ENCODE measurements at regions not wholly inside any gene's neighbourhood (a gene's known extent, or its start where the extent isn't known, plus 50 kb on each side); places are given as distances from the start of the nearest gene placed in this dataset.

- no TSS peak for BruUV-seq (replicated peaks)
- no peak overlapping the region for H2AFZ ChIP-seq (ENCODE audit: control insufficient read depth, low read depth, low read length)
- H3K9me3 ChIP-seq (replicated peaks; ENCODE audit: control insufficient read depth, insufficient read depth, low read length): no peaks in the 10 kb centered on the region
- no peak overlapping the region for H3K27ac ChIP-seq (ENCODE audit: control insufficient read depth, insufficient read depth)
- DNase-seq (ENCODE audit: low read depth, low spot score) (no peak), ATAC-seq (no peak), FAIRE-seq (no peak)
- ChIA-PET SMC1A (ENCODE audit: uncharacterized antibody, unreplicated experiment) (no interaction called here), POLR2A (no interaction called here), RAD21 (ENCODE audit: unreplicated experiment) (no interaction called here), CTCF (no interaction called here)
- no peak overlapping the region for H3K9ac ChIP-seq (ENCODE audit: control insufficient read depth, insufficient read depth, low read length)
- intact Hi-C loops (cut with micrococcal nuclease; ENCODE audit: unreplicated experiment): no loop called here
- WGBS (ENCODE audit: insufficient coverage, insufficient replicate concordance, low lambda C conversion rate, missing lambda C conversion rate): 100% methylated on average over 1 of the region's 1 CpG
- in situ Hi-C loops (cut with MboI): no loop called here
- no peaks in the 10 kb centered on the region for H3K4me1 ChIP-seq (ENCODE audit: control insufficient read depth, insufficient read depth, low read length)
- no peaks in the 10 kb centered on the region for H3K79me2 ChIP-seq (ENCODE audit: control insufficient read depth, insufficient read depth, low read length)
- no peak overlapping the region for H3K4me3 ChIP-seq
- H4K20me1 ChIP-seq (ENCODE audit: control insufficient read depth, insufficient read depth): no peaks in the 10 kb centered on the region
- H3K27me3 ChIP-seq (replicated peaks in 1 of 2; ENCODE audit: control insufficient read depth in 2 of 2, insufficient read depth in 2 of 2, low read length in 1 of 2): no peaks in the 10 kb centered on the region; a peak in 2 of 4 replicates
- H3K36me3 ChIP-seq (ENCODE audit: control insufficient read depth in 2 of 2, insufficient read depth in 2 of 2, low read length in 1 of 2): no peaks in the 10 kb centered on the region
- TF ChIP-seq ATF7 (IDR thresholded peaks at IDR 0.05; ENCODE audit: low read depth) (no peak), BRCA1 (IDR thresholded peaks at IDR 0.05; ENCODE audit: low read depth, low read length) (no peak), BCL11A (IDR thresholded peaks at IDR 0.05; ENCODE audit: low read depth, low read length) (no peak), SP1 (IDR thresholded peaks at IDR 0.05; ENCODE audit: low read depth, low read length) (no peak), POLR2AphosphoS5 (IDR thresholded peaks at IDR 0.05; ENCODE audit: low read length) (no peak), DPF2 (IDR thresholded peaks at IDR 0.05) (no peak), USF1 (IDR thresholded peaks at IDR 0.05; ENCODE audit: borderline replicate concordance, extremely low read length, insufficient read depth, low read depth, low read length) (no peak)
- TF ChIP-seq, protein P1, sequence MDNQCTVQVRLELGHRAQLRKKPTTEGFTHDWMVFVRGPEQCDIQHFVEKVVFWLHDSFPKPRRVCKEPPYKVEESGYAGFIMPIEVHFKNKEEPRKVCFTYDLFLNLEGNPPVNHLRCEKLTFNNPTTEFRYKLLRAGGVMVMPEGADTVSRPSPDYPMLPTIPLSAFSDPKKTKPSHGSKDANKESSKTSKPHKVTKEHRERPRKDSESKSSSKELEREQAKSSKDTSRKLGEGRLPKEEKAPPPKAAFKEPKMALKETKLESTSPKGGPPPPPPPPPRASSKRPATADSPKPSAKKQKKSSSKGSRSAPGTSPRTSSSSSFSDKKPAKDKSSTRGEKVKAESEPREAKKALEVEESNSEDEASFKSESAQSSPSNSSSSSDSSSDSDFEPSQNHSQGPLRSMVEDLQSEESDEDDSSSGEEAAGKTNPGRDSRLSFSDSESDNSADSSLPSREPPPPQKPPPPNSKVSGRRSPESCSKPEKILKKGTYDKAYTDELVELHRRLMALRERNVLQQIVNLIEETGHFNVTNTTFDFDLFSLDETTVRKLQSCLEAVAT (IDR thresholded peaks at IDR 0.05): no peak
- H3K4me2 ChIP-seq (ENCODE audit: control insufficient read depth, insufficient read depth): no peak overlapping the region
Observed at GRCh38 chr11:94702481-94702880, 65.7 kb upstream of the AMOTL1 start.

Measured in GM12878 (cell line).